D721Med (cell line): ENCODE measurements at regions not wholly inside any gene's neighbourhood (a gene's known extent, or its start where the extent isn't known, plus 50 kb on each side); places are given as distances from the start of the nearest gene placed in this dataset.

Experiments used
- DNase-seq: peaks from one replicate; pipeline ENCODE4 v3.0.0; 2011; ENCODE audit warnings: low spot score; ENCODE audit not compliant: insufficient read length
- FAIRE-seq: peaks from 2 replicates; lab custom pipeline; 2011; peaks lifted over from hg19 to GRCh38; lab: Jason Lieb, UNC
- TF ChIP-seq, protein P1 (sequence below): IDR thresholded peaks from 2 replicates; pipeline ENCODE4 v1.5.1; 2012; ENCODE audit warnings: mild to moderate bottlenecking, control low read depth; ENCODE audit not compliant: insufficient read depth; ENCODE audit errors: missing control alignments

DNA sequence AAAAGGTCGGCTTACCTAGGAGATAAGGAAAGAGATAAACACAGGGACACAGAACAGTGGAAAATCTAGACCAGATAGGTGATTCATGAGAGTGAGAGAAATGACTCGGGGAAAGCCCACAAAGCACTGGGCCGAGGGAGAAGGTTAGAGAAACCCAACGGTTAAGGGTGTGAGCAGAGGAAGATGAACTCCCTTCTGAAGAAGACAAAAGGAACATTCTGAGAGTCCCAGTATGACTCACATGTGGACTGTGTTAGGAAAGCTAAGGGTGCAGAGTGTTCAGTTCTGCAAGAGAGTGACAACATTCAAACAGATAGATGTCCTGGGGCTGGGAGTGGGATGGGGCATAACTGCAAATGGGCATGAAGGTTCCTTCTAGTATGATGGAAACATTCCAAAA, 83.0 kb downstream of the CNTN3 start:
- TF ChIP-seq, protein P1, sequence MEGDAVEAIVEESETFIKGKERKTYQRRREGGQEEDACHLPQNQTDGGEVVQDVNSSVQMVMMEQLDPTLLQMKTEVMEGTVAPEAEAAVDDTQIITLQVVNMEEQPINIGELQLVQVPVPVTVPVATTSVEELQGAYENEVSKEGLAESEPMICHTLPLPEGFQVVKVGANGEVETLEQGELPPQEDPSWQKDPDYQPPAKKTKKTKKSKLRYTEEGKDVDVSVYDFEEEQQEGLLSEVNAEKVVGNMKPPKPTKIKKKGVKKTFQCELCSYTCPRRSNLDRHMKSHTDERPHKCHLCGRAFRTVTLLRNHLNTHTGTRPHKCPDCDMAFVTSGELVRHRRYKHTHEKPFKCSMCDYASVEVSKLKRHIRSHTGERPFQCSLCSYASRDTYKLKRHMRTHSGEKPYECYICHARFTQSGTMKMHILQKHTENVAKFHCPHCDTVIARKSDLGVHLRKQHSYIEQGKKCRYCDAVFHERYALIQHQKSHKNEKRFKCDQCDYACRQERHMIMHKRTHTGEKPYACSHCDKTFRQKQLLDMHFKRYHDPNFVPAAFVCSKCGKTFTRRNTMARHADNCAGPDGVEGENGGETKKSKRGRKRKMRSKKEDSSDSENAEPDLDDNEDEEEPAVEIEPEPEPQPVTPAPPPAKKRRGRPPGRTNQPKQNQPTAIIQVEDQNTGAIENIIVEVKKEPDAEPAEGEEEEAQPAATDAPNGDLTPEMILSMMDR: no peak
- DNase-seq: no peak
- FAIRE-seq: no peak

DNA sequence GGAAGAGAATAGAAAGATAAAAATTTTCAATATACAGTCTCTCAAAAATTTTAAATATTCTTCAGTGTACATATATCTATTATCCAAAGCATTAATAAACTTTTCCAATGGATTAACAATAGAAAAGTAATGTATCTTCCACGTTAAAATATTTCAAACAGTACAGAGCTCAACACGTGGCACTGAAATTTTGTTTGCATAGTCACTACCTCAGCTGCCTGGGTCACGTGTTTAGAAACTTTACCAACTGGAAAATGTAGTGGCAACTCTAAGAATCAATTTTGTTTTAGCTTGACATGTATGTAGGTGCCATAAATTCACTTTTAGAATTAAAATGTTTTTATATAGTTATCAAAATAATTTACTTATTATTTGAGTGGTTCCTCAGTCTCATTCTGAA, 85.3 kb downstream of the CNTN3 start:
- TF ChIP-seq, protein P1: no peak
- FAIRE-seq (no peak), DNase-seq (no peak)

DNA sequence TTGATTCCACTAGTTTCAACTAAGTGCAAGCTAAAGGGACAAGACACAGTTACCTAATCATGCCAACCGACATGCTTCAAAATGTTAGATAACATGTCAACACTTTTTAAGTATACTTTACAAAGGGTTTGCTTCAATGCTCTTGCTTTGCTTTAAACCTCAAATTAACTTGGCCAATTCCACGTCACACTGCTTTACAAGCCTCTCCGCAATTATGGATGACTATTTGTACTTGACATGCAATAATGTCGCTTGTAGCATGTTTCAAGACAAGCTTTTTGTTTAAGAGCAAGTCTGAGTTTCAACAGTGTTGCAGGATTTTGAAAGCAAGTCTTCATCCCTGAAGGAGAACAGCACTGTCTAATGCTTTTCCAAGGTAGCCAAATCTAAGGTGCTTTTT, 86.9 kb downstream of the CNTN3 start:
- FAIRE-seq (no peak), DNase-seq (no peak)
- TF ChIP-seq, protein P1: no peak

DNA sequence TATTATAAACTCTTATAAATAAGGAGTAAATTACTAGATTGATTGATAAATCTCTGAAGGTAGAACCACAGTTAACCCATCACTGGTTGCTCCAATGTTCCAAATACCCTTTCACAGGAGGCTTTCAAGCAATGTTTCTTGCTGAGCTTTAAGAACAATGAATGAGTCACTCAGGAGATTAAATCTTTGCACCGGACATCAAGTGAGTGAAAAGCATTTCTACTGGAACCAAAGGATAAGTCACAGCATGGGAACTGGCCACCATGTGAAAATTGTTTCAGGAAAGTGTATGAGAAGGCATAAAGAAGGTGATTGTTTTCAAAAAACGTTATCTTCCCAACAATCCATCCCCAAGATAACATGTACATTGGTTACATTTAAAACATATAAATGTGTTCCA, 90.6 kb downstream of the CNTN3 start:
- FAIRE-seq (no peak), DNase-seq (no peak)
- TF ChIP-seq, protein P1: no peak

DNA sequence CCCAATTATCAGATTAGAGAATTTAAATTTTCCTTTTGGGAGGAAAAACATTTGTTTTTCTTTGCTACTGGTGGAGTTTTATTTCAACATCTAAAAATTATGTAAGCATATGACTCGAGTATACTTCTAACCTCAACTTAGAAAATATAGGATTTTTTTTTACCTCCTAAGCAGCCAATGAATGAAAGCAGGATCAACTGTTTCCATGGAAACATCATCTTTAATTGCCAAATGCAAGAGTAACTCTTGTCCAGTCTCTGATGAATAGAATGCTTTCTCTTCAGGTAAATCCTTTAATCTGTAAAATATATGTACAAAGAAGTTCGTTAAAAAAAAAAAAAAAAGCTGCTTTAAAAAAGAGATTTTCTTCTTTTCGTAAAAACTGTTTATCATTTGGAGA, 93.6 kb downstream of the CNTN3 start:
- TF ChIP-seq, protein P1: no peak
- FAIRE-seq (no peak), DNase-seq (no peak)

DNA sequence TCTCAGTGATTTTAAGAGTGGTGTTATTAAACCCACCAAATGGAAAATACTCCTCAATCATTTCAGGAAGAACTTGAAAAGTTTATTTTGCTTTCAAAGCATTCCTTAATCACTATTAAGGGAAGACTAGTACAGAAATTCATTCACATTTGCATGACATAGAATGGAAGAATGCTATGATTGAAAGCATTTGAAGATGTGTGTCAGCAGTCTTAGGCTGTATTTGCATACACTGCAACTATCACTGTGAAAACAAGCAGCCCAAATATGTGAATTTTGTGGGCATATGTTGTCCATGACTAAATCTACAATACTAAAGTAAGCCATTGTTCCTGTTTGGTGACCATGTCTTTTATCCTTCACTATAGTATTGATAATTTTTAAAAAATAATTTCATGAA, 95.8 kb downstream of the CNTN3 start:
- TF ChIP-seq, protein P1: no peak
- DNase-seq (no peak), FAIRE-seq (no peak)

DNA sequence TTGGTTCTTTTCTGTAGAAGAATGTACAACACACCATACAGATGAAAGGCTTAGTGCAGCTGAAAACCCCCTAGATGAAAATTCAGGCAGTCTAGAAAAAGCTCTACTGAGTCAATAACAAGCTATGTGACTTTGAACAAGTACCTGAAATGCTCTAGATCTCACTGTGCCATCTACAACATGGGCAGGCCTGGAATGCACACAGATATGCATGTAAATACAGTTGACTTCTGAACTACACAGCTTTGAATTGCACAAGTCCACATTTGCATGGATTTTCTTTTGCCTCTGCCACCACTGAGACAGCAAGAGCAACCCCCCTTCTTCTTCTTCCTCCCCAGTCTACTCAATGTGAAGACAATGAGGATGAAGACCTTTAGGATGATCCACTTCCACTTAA, 98.4 kb downstream of the CNTN3 start:
- DNase-seq (no peak), FAIRE-seq (no peak)
- TF ChIP-seq, protein P1: no peak
